H1 (cell line): ENCODE measurements at regions not wholly inside any gene's neighbourhood (a gene's known extent, or its start where the extent isn't known, plus 50 kb on each side); places are given as distances from the start of the nearest gene placed in this dataset.

Source experiments
- CTCF ChIA-PET: fragments of 300-600 bp; sonication (Branson Sonifier 250); formaldehyde crosslinking; loops from one replicate; lab custom pipeline; 2021; ENCODE audit not compliant: partially characterized antibody; lab: Charles Lee
- POLR2A ChIA-PET: fragments of 300-600 bp; sonication (Branson Sonifier 250); formaldehyde crosslinking; loops from one replicate; lab custom pipeline; 2021; ENCODE audit warnings: inconsistent platforms; ENCODE audit not compliant: partially characterized antibody; lab: Charles Lee
- DNase-seq, 2 experiments: peaks; one replicate each; pipeline versions ENCODE4 v3.0.0 to v3.0.0-alpha.2; 2010 to 2022; ENCODE audit warnings: low spot score in 2 of 2, low read depth in 1 of 2, mixed read lengths in 1 of 2
- FAIRE-seq: peaks from 2 replicates; lab custom pipeline; 2011; peaks lifted over from hg19 to GRCh38; lab: Jason Lieb, UNC
- H2AFZ ChIP-seq: 2 replicates; pipeline ENCODE4 v1.8.1; 2012; ENCODE audit warnings: low read length, inconsistent platforms
- H2AK5ac ChIP-seq: 2 replicates; pipeline ENCODE4 v1.6.1; 2013; ENCODE audit warnings: low read depth, low read length
- H2BK120ac ChIP-seq: replicated peaks from 2 replicates; pipeline ENCODE3; 2013; ENCODE audit warnings: low read depth, low read length, inconsistent platforms
- H2BK12ac ChIP-seq: 2 replicates; pipeline ENCODE4 v1.6.1; 2013; ENCODE audit warnings: low read depth, low read length
- H2BK15ac ChIP-seq: 2 replicates; pipeline ENCODE4 v1.6.1; 2013; ENCODE audit warnings: low read length
- H2BK20ac ChIP-seq: 2 replicates; pipeline ENCODE4 v1.6.1; 2013; ENCODE audit warnings: low read length
- H2BK5ac ChIP-seq: 2 replicates; pipeline ENCODE4 v1.6.1; 2013; ENCODE audit warnings: low read depth, low read length
- H3K14ac ChIP-seq: 2 replicates; pipeline ENCODE4 v1.6.1; 2013; ENCODE audit warnings: inconsistent platforms; ENCODE audit not compliant: insufficient read length
- H3K18ac ChIP-seq: 2 replicates; pipeline ENCODE4 v1.6.1; 2013; ENCODE audit warnings: low read length; ENCODE audit errors: extremely low read depth
- H3K23ac ChIP-seq: 2 replicates; pipeline ENCODE4 v1.6.1; 2013; ENCODE audit warnings: inconsistent platforms; ENCODE audit not compliant: insufficient read length
- H3K23me2 ChIP-seq: 2 replicates; pipeline ENCODE4 v1.6.1; 2013; ENCODE audit warnings: low read depth, low read length
- H3K27ac ChIP-seq: 2 replicates; pipeline ENCODE4 v1.6.1; 2011; ENCODE audit warnings: low read depth, low read length, inconsistent platforms
- H3K27me3 ChIP-seq, 4 experiments: replicated peaks in 1 of 4; 1 replicate in 1 of 4; 2 replicates in 3 of 4; pipeline versions ENCODE4 v1.6.1 to v1.8.1; 2011 to 2013; ENCODE audit warnings: low read length in 3 of 4, mild to moderate bottlenecking in 3 of 4, inconsistent platforms in 2 of 4, mixed read lengths in 2 of 4, moderate library complexity in 1 of 4; ENCODE audit not compliant: control insufficient read depth in 3 of 4, insufficient read depth in 3 of 4; ENCODE audit errors: extremely low read depth in 1 of 4
- H3K36me3 ChIP-seq, 4 experiments: 2 replicates each; pipeline versions ENCODE4 v1.6.1 to v1.8.1; 2011 to 2013; ENCODE audit warnings: mild to moderate bottlenecking in 4 of 4, low read length in 3 of 4, moderate library complexity in 2 of 4, control low read depth in 1 of 4, inconsistent platforms in 1 of 4; ENCODE audit not compliant: insufficient read depth in 4 of 4, control insufficient read depth in 2 of 4
- H3K4ac ChIP-seq: replicated peaks from 2 replicates; pipeline ENCODE3; 2013; ENCODE audit warnings: low read length, low read depth, mixed read lengths, inconsistent platforms; ENCODE audit not compliant: insufficient read length
- H3K4me1 ChIP-seq, 4 experiments: replicated peaks in 1 of 4; 1 replicate in 1 of 4; 2 replicates in 3 of 4; pipeline versions ENCODE4 v1.6.1 to v1.8.1; 2011 to 2013; ENCODE audit warnings: low read length in 3 of 4, inconsistent platforms in 2 of 4, mixed read lengths in 1 of 4; ENCODE audit not compliant: insufficient read depth in 4 of 4, control insufficient read depth in 3 of 4
- H3K4me2 ChIP-seq, 2 experiments: 2 replicates each; pipeline versions ENCODE4 v1.6.1 to v1.8.1; 2011 to 2013; ENCODE audit warnings: low read depth in 2 of 2, low read length in 2 of 2, control low read depth in 1 of 2, inconsistent platforms in 1 of 2, mild to moderate bottlenecking in 1 of 2; ENCODE audit not compliant: insufficient read depth in 1 of 2
- H3K4me3 ChIP-seq, 4 experiments: fragments of 200-600, 300-600 bp in 1 of 4; sonication (generic), shearing (Covaris generic), sonication (Bioruptor Twin) in 1 of 4; 2 replicates each; pipeline versions ENCODE4 v1.5.1 to v1.8.1; 2011 to 2016; ENCODE audit warnings: low read length in 4 of 4, low read depth in 3 of 4, control low read depth in 2 of 4, inconsistent platforms in 2 of 4, mild to moderate bottlenecking in 2 of 4, mixed read lengths in 1 of 4, moderate library complexity in 1 of 4; ENCODE audit not compliant: insufficient read depth in 2 of 4; ENCODE audit errors: extremely low read depth in 1 of 4
- H3K56ac ChIP-seq: replicated peaks from 2 replicates; pipeline ENCODE3; 2013; ENCODE audit warnings: low read depth, mild to moderate bottlenecking, mixed read lengths, low read length, inconsistent platforms; ENCODE audit not compliant: insufficient read length
- H3K79me1 ChIP-seq: 2 replicates; pipeline ENCODE4 v1.6.1; 2013; ENCODE audit warnings: low read depth, low read length, control low read depth
- H3K79me2 ChIP-seq, 2 experiments: 2 replicates each; pipeline versions ENCODE4 v1.6.1 to v1.8.1; 2012 to 2013; ENCODE audit warnings: low read length in 2 of 2, mild to moderate bottlenecking in 2 of 2, inconsistent platforms in 1 of 2; ENCODE audit not compliant: insufficient read depth in 2 of 2, control insufficient read depth in 1 of 2
- H3K9ac ChIP-seq, 4 experiments: replicated peaks in 1 of 4; 1 replicate in 1 of 4; 2 replicates in 3 of 4; pipeline versions ENCODE4 v1.6.1 to v1.8.1; 2011 to 2013; ENCODE audit warnings: low read depth in 3 of 4, low read length in 3 of 4, control low read depth in 2 of 4, mild to moderate bottlenecking in 2 of 4, moderate library complexity in 2 of 4, inconsistent platforms in 1 of 4; ENCODE audit errors: extremely low read depth in 1 of 4
- H3K9me3 ChIP-seq, 2 experiments: 2 replicates each; pipeline versions ENCODE4 v1.6.1 to v1.8.1; 2012 to 2013; ENCODE audit warnings: mild to moderate bottlenecking in 2 of 2, moderate library complexity in 2 of 2, control low read depth in 1 of 2, inconsistent platforms in 1 of 2, low read depth in 1 of 2, low read length in 1 of 2, mixed read lengths in 1 of 2; ENCODE audit not compliant: insufficient read depth in 2 of 2
- H4K20me1 ChIP-seq, 2 experiments: replicated peaks in 1 of 2; 2 replicates each; pipeline versions ENCODE3 to v1.8.1; 2011 to 2013; ENCODE audit warnings: inconsistent platforms in 2 of 2, low read length in 2 of 2, mild to moderate bottlenecking in 1 of 2; ENCODE audit not compliant: insufficient read depth in 2 of 2, control insufficient read depth in 1 of 2
- H4K5ac ChIP-seq: 2 replicates; pipeline ENCODE4 v1.6.1; 2013; ENCODE audit warnings: low read length, low read depth, mixed read lengths, inconsistent platforms; ENCODE audit not compliant: insufficient read length
- H4K8ac ChIP-seq: 2 replicates; pipeline ENCODE4 v1.8.0; 2013; ENCODE audit warnings: mild to moderate bottlenecking, moderate library complexity, low read length, inconsistent platforms; ENCODE audit not compliant: insufficient read depth; ENCODE audit errors: extremely low read depth
- H4K91ac ChIP-seq: replicated peaks from 2 replicates; pipeline ENCODE3; 2013; ENCODE audit warnings: low read length, mixed read lengths, inconsistent platforms; ENCODE audit not compliant: insufficient read length
- JUND ChIP-seq: IDR thresholded peaks from 2 replicates; pipeline ENCODE4 v1.6.1; 2011; ENCODE audit warnings: mild to moderate bottlenecking, improper control_type of control experiment, low read length
- WGBS, 2 experiments: shearing (Covaris generic) in 1 of 2; methylation state at CpG; one replicate each; pipeline versions ENCODE4 v1.1.6 to v1.1.7; 2013 to 2015; ENCODE audit warnings: low lambda C conversion rate in 2 of 2, mixed read lengths in 2 of 2, inconsistent platforms in 1 of 2, low coverage in 1 of 2, missing lambda C conversion rate in 1 of 2; ENCODE audit not compliant: insufficient replicate concordance in 2 of 2, insufficient coverage in 1 of 2, insufficient read length in 1 of 2; ENCODE audit errors: extremely low coverage in 1 of 2, missing lambda C conversion rate in 1 of 2; 5-methylcytosine and 5-hydroxymethylcytosine counted together

DNA sequence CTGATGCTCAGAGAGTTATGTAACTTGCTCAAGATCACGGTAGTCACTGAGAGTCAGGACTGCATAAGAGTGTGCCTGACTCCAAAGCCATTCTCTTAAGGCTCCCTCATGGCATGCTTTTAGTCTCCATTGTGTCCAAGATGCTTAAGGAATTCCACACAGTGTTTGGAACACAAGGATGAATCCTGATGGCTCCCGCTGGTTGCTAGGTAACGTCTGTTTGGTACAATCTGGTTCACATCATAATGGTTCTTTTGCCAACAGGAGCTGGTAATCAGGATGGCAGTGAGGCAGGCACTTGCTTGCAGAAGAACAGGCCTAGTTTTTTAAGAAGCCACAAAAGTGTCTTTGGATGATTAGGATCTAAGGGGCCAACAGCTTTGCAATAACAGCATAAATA is 436.5 kb upstream of the DAB1 start:
- Histone ChIP-seq H3K27me3 (no peaks in the 10 kb centered on the region), H2AFZ (no peak overlapping the region), H3K79me1 (no peaks in the 10 kb centered on the region), H3K4me3 (no peak overlapping the region), H2AK5ac (0 out of 2 replicates have a peak overlapping the region, but pooled peaks have one; percentile 56), H4K5ac (no peak overlapping the region), H3K18ac (no peak overlapping the region), H3K9ac (no peak overlapping the region; a peak in 1 of 7 replicates), H4K8ac (no peak overlapping the region)
- POLR2A ChIA-PET: no interaction called here
- TF ChIP-seq JUND: no peak
- TF ChIP-seq, all 59 proteins: peak for 0
- no peak overlapping the region for H4K91ac ChIP-seq
- no peaks in the 10 kb centered on the region for H3K23me2 ChIP-seq
- H3K4ac ChIP-seq: no peak overlapping the region
- WGBS, 2 experiments: 87% methylated on average over 3 of the region's 3 CpGs; no CpG with 5 or more reads in 1 of the 2 experiments
- no peak overlapping the region for H3K14ac ChIP-seq
- H3K4me1 ChIP-seq: peaks cover 0 to 6% (median 4%) of the 10 kb centered on the region in 4 experiments; a peak in 4 of 7 replicates
- no peaks in the 10 kb centered on the region for H4K20me1 ChIP-seq
- H2BK12ac ChIP-seq: no peak overlapping the region
- no peak overlapping the region for H2BK15ac ChIP-seq
- no peaks in the 10 kb centered on the region for H3K9me3 ChIP-seq
- no peak overlapping the region for H2BK5ac ChIP-seq
- CTCF ChIA-PET: interaction anchor here (0.5 to 1.0 kb wide), 4 partner anchors 9 to 747 kb away, joined by 3 to 6 read pairs (median 3); no protein-coding TSS in a partner anchor
- no peak overlapping the region for H3K56ac ChIP-seq
- no peaks in the 10 kb centered on the region for H3K79me2 ChIP-seq
- H3K27ac ChIP-seq: no peak overlapping the region
- no peak overlapping the region for H2BK20ac ChIP-seq
- no peak for FAIRE-seq
- no peak for DNase-seq
- H3K36me3 ChIP-seq: no peaks in the 10 kb centered on the region
- no peak overlapping the region for H2BK120ac ChIP-seq
- no peak overlapping the region for H3K23ac ChIP-seq
- no peak overlapping the region for H3K4me2 ChIP-seq
